ENCODE measurements at regions not wholly inside any gene's neighbourhood (a gene's known extent, or its start where the extent isn't known, plus 50 kb on each side); places are given as distances from the start of the nearest gene placed in this dataset.

DNA sequence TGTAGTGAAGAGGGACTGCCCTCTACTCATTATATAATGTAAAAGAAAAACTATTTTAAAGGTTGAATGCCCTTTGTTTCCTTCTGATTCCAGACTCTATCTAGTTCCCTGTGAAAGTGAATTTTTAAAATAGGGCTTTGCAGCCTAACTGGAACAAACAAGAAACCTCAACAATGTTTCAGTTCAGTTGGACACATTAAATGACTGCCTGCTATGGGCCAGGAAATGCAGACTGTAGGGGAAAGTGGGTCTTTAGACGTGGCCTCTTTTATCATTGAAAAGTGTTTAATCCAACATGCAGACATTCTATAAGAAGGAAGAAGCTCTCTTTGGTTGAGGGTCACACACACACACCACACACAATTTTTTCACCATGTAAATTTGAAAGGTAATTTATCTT lies 289.1 kb downstream of the ICE1 start:
- no peak for DNase-seq

GRCh38 chr5:5711112-5711511 lies 288.6 kb downstream of the ICE1 start:
- DNase-seq = no peak

DNA sequence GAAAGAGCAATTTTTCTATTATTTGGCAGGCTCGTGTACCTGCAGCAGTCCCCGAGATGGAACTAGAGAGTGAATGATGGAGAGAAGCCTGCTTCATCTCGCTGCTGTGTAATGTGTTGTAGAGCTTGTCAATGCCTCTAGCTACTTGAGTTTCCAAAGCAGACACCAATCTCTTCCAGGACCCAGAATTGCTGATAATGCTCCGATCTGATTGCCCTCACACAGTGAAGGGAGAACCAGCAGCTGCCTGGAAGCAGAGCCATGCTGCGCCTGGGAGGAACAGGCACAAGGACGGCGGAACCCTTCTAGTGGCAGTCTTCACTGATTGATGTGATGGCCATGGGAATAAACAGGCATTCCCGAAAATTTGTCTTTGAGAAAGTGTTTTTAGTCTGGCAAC lies 288.0 kb downstream of the ICE1 start:
- no peak for DNase-seq

DNA sequence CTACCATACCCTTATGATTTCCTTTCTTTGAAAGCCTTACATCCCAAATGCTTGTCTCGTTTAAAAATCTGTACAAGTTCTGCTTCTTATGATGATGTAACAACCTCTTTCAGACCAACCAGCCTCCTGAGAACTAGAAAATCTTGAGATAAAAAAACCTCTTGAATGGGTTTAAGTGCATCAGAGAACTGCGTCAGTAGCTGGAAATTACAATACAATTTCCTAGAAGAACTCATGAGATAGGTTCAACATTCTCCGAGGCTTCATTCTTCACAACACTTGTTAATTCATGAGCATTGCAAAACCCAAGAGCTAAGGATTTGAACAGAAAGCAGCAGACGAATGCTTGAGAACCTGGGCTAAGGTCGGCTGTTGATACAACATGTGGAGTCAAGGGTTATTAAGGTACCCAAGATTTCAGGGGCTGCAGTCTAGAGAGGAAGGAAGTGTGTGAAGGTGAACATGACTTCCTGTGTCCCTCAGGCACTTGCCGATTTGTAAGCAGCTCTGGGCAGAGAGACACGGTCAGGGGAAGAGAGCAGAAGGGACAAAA lies 286.0 kb downstream of the ICE1 start:
- DNase-seq = no peak

- no peak for DNase-seq
These were observed 282.5 kb downstream of the ICE1 start for GRCh38 chr5:5705010-5705409.

DNA sequence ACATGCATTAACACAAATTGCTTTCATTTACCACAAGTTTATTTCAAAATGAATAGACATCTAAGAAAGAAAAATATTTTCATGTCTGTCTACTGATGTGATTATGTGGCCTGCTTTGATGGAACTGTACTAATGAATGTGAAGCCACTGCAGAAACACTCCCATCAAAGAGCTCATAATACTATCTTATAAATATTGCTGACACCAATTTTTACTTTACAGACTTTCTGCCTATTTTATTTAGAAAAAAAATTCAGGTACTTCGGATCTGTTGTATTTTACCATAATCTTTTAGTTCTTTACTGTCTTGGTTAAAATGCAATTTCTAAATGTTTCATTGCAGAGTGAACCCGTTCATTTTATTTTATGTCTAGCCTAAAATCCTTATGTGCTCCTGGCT lies 281.9 kb downstream of the ICE1 start:
- no peak for DNase-seq

DNA sequence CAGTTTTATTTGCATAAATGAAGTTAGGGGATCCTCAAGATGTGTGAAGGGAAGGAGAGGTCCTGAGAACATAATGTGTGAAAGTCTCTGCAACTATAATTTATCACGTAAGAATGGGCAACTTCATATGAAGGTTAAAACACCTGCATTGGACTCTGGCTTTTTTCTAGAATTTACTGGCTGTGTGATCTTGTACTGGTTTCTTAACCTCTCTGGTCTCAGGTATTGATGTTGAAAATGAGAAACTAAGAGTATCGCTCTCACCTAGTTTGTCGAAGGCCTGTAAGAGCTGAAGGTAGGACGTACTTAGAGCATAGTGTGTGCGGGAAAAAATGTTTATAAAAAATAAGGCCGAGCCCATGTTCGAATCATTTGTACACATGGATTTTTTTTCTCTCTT lies 280.5 kb downstream of the ICE1 start:
- no peak for DNase-seq

DNA sequence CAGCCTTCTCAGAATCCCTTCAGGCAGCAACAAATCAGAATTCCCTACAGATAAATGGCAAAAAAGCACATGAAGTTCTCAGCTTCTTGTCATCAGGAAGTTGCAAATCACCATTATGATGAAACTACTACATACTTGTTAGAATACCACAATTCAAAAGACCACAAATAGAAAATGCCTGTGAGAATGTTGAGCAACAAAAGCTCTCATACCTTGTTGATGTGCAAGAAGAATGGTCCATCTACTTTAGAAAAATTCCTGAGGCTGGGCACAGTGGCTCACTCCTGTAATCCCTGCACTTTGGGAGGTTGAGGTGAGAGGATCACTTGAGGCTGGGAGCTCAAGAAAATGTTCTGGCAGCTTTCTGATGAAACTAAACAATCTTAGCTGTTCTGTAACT lies 278.1 kb downstream of the ICE1 start:
- DNase-seq = no peak

GRCh38 chr5:5699062-5699461 lies 276.6 kb downstream of the ICE1 start:
- DNase-seq = no peak

GRCh38 chr5:5695266-5695665 lies 272.8 kb downstream of the ICE1 start:
- no peak for DNase-seq

DNA sequence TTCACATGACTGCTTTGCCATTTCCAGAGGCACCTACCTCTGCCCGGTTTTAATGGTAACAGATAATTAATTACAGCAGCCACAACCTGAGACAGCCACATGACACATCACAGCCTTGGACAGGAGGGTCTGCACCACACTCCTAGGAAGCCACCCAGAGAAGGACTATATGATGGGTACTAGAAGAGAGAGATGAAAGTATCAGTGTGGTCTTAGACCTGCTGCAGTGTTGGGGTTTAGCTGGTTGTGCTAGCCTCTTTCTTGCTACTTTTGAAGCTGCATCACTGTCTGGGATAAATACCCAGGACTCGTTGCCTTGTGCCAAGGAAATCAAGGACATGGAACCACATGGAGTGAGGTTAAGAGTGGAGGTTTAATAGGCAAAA lies 266.4 kb downstream of the ICE1 start:
- DNase-seq = no peak

GRCh38 chr5:5688194-5688924 lies 265.9 kb downstream of the ICE1 start:
- DNase-seq = no peak

GRCh38 chr5:5687113-5687512 lies 264.6 kb downstream of the ICE1 start:
- DNase-seq = no peak

DNA sequence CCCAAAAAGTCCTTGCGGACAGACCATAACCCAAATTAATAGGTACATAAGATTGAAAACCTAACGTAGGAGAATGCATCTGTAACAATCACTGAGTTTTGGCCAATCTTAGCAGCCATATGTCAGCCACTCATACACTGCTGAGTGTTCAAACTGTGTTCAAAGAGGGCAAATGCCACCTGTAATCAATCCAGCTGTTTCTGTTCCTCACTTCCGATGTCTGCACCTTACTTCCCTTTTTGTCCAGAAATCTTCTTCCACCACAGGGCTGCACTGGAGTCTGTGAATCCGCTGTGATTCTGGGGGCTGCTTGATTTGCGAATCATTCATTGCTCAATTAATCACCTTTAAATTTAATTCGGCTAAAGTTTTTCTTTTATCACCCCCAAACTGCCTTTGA lies 263.9 kb downstream of the ICE1 start:
- no peak for DNase-seq

GRCh38 chr5:5685737-5686136 lies 263.3 kb downstream of the ICE1 start:
- no peak for DNase-seq

GRCh38 chr5:5683174-5683573 lies 260.7 kb downstream of the ICE1 start:
- DNase-seq = no peak

DNA sequence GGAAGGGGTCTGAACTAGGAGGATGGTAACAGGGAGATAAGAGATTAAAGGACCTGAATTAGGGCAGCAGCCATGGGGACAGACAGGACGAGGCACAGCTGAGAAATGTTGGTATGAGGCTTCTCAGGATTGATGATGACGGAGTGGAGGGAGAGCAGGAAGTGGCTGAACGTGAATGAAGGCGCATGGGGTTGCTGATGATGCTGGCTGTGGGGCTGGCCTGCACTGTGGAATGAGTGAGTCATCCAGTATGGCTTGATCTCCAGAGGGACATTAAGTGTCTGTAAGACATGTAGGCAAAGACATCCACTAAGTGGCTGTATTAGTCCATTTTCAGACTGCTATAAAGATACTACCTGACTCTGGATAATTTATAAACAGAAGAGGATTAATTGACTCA lies 256.4 kb downstream of the ICE1 start:
- DNase-seq = no peak

DNA sequence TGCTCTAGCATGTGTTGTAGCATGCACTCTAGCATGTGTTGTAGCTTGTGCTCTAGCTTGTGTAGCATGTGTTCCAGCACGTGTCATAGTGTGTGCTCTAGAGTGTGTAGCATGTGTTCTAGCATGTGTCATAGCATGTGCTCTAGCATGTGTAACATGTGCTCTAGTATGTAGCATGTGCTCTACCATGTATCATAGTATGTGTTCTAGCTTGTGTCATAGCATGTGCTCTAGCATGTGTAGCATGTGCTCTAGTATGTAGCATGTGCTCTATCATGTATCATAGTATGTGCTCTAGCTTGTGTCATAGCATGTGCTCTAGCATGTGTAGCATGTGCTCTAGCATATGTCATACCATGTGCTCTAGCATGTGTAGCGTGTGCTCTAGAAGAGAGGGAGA lies 255.3 kb downstream of the ICE1 start:
- no peak for DNase-seq

DNA sequence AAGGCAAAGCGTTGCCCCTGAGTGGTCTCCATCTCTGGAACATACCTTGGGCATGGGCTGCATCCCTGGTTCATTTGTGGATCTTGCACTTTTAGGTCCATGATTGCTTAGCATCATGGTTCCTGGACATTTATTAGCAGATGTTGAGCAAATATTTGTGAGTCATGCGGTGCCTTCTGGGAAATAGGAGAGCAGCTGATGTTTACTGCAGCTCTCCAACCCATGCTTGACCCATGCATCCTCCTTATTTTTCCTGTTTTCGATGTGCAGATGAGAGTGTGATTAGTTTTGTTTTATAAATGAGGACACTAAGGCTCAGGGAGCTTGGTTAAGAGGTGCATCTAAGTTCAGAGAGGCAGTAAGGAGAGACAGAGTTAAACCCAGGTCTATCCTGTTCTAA lies 253.7 kb downstream of the ICE1 start:
- DNase-seq = no peak

DNA sequence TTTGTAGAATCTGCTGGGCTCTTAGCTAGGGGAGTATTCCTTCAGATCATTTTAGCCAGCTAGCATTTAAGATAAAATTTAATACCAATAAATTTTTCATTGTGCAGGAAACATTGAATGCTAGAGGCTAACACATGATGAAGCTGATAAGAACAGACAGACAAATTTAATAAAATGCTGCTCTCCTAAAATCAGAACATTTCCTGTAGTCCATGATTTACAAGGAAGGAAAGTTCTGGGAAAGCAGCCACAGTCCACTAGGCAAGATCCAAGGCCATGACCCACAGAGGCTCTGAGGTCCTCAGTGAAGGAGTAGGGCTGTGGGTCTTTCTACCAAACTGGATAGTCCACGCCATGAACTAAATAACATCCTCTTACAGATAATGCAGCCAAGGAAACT lies 253.0 kb downstream of the ICE1 start:
- DNase-seq = no peak

GRCh38 chr5:5671823-5672222 lies 249.3 kb downstream of the ICE1 start:
- DNase-seq = no peak

GRCh38 chr5:5667136-5667554 lies 244.7 kb downstream of the ICE1 start:
- DNase-seq = no peak

DNA sequence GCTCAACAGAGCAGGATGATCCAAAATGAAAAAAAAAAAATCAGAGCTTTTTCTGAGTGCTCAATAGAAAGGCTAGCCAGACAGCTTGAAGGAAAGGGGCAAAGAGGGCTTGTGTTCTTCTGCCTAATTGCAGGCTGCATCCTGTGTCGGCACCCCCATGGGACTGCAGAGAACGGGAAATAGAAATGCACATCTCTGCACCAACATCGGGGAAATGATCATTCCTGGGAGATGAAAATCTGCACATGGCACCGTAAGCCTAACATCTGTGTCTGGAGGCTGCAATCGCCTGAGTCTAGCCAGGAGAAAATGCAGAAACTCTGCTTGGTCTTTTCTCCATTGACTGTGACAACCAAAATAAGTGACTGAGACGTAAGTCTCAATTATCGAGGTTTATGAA lies 243.9 kb downstream of the ICE1 start:
- no peak for DNase-seq

- no peak for DNase-seq
These were observed 243.5 kb downstream of the ICE1 start for GRCh38 chr5:5666076-5666365.
